ENCODE measurements at regions not wholly inside any gene's neighbourhood (a gene's known extent, or its start where the extent isn't known, plus 50 kb on each side); places are given as distances from the start of the nearest gene placed in this dataset.

GRCh38 chr17:79150035-79150733 is 75.6 kb downstream of the ENGASE start:
- TF ChIP-seq, protein P1, sequence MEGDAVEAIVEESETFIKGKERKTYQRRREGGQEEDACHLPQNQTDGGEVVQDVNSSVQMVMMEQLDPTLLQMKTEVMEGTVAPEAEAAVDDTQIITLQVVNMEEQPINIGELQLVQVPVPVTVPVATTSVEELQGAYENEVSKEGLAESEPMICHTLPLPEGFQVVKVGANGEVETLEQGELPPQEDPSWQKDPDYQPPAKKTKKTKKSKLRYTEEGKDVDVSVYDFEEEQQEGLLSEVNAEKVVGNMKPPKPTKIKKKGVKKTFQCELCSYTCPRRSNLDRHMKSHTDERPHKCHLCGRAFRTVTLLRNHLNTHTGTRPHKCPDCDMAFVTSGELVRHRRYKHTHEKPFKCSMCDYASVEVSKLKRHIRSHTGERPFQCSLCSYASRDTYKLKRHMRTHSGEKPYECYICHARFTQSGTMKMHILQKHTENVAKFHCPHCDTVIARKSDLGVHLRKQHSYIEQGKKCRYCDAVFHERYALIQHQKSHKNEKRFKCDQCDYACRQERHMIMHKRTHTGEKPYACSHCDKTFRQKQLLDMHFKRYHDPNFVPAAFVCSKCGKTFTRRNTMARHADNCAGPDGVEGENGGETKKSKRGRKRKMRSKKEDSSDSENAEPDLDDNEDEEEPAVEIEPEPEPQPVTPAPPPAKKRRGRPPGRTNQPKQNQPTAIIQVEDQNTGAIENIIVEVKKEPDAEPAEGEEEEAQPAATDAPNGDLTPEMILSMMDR (conservative IDR thresholded peaks at IDR 0.05 in 1 of 2, IDR thresholded peaks at IDR 0.05 in 1 of 2; ENCODE audit: extremely low read depth in 1 of 2, insufficient read depth in 1 of 2, low read depth in 1 of 2, low read length in 2 of 2), result no peak
- no peak for TF ChIP-seq EZH2 (IDR thresholded peaks at IDR 0.05; ENCODE audit: borderline replicate concordance, low read length)

All from mammary epithelial cell (primary cell).